Stimulated activated CD4-positive, alpha-beta T cell treated with anti-CD3 and anti-CD28 coated beads, Interleukin-1b, Interleukin-23, amount 100 ng/mL, for 48 hours (primary cell): ENCODE measurements at regions not wholly inside any gene's neighbourhood (a gene's known extent, or its start where the extent isn't known, plus 50 kb on each side); places are given as distances from the start of the nearest gene placed in this dataset.

ENCODE experiments used
- DNase-seq: peaks from one replicate; pipeline ENCODE4 v3.0.0-alpha.2; 2020

DNA sequence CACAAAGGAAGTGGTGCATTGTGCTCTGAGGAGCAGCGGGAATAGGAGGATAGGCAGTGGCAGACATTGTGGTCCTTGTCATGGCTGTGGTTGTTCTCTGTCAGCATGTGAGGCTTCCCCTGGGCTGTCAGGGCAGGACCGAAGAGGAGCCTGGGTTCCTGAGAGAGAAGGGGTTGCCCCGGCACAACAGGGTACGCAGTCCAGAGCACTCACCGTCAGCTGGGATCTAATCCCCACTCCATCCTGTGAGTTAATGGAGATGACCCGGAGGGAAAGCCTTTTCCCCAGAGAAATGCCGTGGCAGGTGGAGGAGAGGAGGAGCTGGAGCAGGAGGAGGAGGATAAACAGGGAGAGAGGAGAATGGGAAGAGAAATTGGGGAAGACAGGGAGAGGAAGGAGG lies 396.7 kb upstream of the HS6ST1 start:
- no peak for DNase-seq

DNA sequence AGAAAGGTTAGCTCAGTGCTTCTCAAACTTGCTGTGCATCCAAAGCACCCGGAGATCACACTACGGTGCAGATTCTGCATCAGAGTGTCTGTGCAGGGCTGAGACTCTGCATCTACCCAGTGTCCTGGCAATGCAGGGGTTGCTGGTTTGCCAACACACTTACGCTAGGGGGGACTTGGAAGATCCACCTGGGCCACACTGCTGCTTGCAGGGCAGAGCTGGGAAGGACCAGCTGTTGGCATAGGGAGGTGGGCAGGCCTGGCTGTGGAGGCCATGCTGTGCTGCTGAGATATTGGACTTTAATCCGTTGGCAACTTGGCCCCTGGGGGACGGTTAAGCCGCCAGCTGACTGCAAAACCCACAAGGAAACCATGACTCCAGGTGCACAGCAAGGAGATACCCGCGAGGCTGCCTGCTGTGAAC lies 397.6 kb upstream of the HS6ST1 start:
- DNase-seq, result no peak

DNA sequence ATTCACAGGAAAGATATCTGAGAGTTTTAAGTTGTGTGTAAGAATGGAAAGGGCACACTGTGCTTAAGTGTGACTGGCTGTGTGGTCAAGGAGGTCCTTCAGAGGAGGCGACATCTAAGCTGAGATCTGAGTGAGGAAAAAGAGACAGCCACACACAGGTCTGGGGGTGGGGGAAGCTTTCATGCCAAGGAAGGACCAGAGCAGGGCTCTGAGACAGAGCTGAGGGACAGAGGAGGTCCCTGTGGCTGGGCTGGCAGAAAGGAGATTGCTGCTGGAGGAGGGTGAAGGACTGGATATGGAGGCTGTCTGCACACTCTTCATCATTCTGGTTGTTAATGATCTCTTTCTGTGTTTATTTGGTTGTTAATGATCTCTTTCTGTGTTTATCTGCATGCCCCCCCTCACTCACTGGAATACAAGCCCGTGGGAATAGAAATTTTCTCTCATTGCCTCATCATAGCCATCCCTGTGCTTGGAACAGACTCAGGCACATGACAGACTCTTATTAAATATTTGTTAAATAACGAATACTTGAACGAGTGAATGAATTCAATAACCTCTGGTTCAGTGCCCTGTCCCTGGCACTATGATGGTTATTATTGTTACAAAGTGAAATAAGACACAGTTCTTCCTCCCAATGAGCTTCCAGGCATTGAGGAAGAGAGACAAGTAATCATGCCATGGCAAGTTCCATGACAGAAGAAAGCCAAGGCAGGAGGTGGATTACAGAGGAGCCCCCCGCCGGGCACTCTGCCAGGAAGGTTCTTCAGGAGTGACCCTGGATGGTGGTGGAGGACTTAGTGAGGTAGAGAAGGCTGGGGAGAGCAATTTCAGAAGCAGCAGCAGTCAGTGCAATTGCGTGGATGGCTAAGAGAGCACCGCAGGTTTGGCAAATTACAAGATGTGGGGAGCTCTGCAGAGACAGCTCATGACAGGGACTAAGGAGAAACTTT lies 399.4 kb upstream of the HS6ST1 start:
- DNase-seq, result no peak

DNA sequence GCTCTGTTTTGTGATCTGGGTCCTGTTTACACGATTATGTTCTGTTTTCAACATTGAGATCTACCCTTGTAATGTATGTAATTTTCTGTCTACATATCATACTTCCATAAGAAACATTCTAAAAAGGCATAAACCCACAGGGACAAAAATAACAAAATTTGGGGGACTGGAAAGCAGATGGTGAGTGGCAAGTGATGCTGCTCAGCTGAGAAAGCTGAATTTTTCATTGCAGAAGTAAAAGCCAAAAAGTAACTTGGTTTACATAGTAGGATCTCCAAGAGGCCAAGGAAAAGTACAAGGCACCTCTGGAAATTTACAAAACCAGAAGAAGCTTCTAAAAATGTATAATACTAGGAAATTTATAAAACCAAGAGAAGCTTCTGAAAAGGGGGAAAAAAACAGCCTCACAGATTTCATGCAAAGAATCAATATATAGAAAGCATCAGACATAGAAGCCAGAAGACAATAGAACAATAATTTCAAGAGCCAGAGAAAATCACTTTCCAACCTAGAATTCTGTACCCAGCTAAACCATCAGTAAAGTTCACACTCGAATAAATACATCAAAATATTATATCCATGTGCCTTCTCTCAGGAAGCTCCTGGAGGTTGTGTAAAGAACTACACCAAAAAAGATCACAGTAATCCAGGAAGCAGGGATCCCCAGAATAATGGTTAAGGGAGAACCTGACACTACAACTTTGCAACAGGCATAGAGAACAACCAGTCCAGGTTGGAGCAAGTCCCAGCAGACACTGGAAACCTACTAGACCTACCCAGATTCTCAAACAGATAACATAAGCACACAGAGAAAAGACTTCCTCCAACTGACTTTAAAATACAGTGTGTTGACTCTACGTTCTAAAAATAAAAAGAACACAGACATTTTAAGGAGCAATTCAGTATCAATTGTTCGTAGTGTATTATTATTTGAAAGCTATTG lies 401.7 kb upstream of the HS6ST1 start:
- DNase-seq, result no peak

DNA sequence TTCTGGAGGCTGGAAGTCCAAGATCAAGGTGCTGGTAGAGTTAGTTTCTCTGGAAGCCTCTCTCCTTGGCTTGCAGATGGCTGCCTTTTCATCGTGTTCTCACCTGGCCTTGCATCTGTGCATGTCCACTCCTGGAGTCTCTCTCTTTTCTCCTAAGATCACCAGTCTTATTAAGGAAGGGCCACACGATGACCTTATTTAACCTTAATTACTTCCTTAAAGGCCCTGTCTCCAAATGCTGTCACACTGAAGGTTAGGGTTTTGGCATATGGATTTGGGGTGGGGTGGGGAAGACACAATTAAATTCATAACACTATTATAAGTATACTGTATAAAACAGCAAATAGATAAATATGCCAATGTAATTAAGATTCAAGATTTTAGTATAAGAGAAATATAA lies 402.4 kb upstream of the HS6ST1 start:
- DNase-seq, result no peak

DNA sequence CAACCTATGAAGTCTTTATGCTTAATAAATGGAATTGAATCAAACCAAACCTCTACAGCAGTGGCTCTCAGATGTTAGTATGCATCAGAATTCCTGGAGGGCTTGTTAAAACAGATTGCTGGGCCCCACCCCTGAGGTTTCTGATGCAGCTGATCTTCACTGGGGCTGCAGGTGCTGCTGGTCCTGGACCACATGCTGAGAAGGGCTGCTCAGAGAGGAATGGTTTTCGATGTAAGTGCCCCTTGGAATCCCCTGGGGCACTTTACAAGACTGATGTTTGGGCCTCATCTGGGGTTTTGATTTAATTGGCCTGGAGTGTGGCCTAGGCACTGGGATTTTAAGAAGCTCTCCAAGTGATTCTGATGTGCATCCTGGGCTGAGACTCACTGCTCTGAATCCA lies 403.8 kb upstream of the HS6ST1 start:
- no peak for DNase-seq

DNA sequence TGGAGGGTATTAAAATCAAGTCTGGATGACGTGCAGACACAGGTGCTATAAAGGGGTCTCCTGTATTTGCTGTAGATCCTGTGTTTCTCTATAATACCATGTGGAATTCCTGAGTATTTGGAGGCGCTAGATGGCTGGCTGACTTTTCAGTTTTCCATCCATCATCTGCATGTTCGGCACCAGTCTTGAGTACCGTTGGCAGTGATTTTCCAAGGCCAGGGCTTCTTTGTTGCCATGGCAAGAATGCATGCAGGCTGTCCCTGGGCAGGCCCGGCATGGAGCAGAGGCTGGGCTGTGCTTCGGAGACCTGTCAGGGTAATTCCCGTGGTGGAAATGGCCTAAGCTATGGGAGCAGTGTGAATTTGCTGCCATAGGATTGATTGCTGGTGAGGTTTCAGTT lies 405.9 kb upstream of the HS6ST1 start:
- no peak for DNase-seq

DNA sequence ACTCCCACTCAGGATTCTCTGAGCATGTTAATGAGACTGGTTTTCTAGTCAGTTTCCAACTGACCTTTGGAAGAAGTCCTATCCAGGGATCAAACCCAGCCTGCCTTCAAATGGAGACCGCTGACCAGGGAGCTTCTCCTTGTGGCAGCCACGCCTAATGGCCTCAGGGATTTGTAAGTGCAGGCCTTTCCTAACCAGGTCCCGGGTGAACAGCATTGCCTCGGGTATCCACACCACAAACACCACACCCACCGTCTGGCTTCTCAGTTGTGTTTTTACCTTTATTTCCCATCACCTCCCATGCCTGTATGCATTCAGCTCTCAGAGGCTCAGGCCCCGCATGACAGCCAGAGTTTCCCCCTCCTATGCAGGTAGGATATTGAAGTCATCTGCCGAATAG lies 406.3 kb upstream of the HS6ST1 start:
- no peak for DNase-seq

DNA sequence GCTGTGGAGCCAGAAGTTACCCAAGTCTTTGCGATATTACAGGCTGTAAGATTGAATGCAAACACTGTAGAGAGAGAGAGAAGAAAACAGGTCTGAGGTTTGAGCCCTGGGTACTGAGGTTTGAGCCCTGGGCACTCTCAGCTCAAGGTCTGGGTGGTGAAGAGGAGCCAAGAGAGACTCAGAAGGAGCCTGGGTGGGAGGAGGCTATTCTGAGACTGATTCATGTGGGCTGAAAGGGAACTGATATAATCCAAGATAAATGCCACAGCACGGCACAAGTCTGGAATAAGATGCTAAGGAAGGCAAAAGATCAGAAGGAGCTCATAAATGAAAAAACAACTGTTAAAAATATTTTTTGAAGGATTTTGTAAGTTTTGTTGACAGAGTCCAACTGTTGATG lies 407.6 kb upstream of the HS6ST1 start:
- DNase-seq, result no peak

DNA sequence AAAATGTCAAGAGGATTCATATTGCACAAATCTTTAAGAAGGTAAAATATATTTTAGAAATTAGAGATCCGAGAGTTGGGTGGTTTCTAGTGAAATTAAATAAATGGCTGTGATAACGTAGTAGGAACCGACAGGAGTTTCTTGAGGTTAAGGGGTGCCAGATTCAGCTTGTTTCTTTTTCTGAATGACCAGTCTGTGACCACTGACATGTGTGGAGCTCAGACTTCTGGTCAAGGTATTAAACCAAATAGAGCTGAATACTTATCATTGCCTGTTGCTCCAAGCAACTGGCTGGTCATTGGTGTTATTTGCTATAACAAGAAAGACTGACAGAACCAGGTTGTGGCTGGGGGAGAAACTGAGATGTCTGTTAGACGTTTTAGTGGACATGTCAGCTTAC lies 408.2 kb upstream of the HS6ST1 start:
- DNase-seq, result no peak

DNA sequence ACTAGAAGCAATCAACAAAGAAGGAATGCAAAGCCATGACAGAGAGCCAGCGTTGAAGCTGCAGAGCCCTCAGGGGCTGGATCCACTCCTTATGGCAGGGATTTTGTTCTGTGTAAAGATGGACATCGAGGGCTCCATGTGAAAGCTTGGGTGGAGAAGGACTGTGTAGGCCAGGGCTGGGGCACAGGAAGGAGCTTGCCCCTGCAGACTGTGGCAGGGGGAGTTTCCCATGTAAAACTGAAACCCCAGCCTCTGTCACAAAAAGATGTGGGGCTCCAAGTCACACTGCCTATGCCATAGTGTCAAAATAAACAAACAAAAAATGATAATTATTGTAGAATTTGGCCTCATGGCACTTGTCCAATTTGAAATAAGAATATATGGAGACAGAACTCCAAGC lies 408.7 kb upstream of the HS6ST1 start:
- DNase-seq, result no peak

DNA sequence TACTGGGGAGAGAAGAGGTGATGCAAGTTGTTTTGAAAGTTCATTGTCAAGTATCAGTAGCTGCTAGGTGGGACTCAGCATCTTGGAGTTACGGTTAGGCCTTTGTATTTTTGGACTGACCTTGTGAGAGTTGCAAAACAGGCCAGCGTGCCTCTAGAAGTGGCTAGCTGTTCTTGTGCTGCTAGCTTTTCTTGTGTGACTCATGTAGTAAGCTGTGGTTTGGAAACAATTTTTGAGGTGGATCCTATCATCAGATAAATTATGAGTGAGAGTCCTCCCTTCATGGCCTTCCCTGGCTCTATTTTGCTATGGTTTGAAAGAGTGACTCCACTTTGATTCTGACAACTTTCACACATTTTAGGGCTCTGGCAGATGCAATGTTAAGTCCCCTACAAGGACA lies 409.2 kb upstream of the HS6ST1 start:
- no peak for DNase-seq

DNA sequence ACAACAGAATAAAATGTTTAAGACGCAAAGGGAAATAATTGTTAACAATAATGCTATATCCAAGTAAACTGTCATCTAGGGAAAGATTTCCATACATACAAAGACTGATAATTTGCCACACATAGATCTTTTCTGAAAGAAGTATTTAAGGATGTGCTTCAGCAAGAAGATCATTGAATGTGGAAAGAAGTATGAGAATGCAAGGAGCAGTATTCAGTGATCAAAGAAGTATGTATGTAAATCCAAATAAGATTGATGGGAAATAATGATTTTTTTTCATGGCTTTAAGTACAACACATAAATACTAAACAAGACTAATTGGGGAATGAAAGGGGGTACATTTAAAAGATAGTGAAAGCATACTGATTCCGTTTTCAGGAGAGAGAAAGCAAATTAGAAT lies 410.4 kb upstream of the HS6ST1 start:
- DNase-seq, result no peak

DNA sequence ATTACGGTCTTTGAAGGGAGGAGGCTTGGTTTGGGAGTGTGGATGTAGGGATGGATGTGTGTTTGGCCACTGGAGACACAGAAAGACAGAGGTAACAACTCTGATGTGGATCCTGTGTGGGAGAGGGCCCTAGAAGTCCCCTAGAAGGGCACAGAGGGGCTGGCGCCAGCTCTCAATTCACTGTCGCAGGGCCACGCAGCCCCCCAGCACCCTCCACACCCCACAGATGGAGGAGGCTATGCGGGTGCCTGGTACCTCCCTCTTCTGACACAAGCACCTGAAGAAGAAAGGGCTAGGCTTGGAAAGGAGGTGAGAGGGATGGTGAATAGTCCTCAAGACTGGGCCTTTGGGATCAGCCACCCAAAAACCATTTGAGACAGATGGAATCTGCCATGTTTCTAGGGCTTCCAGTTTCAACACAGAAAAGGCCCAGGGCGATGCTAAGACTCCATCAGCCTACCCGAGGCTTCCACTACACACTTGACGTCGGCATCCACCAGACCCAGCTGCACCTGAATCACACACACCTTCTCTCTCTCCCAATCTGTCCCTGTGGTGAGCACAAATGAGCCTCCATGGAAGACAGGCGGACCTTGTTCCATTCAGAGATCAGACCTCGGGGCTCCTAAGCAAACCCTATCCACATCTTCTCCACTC lies 413.5 kb upstream of the HS6ST1 start:
- no peak for DNase-seq

DNA sequence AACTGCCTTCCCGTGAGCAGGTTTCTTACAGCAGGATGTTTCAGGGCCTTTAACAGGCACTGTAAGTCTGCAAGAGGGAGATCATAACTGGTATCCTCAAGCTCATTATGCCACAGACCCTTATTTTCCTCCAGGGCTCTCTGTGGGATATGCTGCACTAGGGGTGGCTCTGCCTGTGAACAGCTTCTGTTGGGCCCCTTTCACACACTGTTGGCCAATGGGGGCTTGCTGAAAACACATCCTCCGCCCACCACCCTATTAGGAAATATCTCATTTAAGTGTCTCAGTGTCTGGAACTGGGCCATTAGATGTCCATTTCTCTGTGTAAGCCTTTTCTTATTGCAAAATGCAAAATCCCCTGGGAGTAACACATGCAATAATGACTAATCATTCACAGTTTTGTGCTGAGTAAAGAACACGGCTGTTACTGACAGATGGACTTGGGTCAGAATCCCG lies 414.3 kb upstream of the HS6ST1 start:
- DNase-seq, result no peak

DNA sequence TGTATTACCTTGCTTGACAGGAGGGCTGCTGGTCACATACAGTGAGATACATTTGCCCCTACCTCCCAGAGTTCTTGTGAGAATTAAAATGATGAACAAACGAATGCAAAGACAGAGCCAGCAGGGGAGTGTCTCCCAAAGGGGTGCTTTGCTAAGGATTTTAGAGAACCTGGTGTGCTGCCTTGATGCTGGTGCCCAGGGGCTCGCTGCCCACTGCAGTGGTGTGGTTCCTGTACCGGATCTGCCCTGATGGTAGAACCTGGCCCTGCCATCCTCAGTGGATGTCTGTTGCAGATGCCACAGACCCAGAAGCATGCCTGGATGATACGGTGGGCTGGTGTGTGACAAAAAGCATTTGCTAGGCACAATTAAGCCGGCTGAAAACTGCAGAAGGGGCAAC lies 414.8 kb upstream of the HS6ST1 start:
- no peak for DNase-seq

DNA sequence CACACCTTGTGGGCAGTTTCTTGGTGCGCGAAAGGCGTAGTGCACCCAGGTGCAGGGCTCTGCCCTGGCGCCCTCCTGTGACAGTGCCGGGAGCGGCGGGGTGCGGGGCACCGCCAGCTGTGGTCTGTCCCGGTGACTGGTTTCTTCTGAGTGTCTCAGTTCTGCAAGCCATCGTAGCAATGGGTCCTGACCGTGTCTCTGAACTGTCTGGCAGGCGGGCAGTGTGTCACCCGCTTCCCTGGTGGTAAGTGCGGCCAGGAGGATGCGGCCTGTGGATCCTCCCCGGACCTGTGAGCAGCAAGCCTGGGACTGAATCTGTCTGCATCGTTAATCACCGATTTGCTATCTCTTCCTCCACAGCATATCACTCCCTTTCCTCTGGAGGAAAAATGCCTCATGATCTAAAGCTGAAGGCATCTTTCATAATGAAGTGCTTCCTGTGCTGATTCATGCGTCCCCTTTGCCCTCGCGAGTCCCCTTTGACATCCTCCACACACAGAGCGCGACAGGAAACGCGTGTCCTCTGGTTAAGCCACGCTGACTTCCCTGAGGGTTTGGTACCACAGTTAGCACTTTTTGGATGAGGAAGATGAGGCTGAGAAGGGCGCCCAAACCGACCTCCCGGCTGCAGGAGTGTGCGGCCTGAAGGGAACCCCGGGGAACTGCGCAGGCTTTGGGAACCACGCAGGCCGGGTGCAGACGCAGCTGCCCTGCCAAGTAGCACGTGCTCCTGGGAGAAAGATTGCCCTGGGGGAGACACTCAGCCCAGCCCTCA lies 416.0 kb upstream of the HS6ST1 start:
- peak; percentile 18 for DNase-seq

DNA sequence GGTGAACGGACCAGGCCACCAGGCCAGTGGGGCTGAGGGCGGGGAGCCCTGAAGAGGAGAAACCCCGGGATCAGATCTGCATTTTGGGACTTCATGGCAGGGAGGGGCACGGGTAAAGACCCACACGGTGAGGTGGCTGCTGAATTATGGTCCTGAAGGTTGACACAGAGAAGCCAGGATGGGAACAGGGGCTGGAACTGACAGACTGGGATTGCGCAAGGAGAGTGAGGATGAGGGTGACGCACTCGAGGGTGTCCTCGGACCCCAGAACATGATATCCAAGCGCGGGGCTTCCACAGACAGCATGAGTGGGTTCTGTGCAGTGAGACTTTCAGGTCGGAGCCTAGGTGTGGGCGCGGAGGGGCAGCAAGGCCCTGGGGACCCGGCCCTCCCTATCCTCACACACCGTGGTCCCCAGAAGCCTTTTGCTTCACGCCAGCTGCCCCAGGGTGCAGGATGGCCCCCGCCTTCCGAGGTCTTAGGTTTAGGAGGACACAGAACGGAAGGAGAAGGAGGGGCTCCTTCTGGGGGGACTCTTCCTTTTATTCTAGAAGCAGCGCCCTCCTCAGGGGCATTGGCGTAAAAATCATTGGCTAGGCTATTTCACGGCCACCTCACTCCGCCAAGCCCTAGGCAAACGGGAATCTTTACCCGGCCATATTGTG lies 416.8 kb upstream of the HS6ST1 start:
- DNase-seq, result no peak

DNA sequence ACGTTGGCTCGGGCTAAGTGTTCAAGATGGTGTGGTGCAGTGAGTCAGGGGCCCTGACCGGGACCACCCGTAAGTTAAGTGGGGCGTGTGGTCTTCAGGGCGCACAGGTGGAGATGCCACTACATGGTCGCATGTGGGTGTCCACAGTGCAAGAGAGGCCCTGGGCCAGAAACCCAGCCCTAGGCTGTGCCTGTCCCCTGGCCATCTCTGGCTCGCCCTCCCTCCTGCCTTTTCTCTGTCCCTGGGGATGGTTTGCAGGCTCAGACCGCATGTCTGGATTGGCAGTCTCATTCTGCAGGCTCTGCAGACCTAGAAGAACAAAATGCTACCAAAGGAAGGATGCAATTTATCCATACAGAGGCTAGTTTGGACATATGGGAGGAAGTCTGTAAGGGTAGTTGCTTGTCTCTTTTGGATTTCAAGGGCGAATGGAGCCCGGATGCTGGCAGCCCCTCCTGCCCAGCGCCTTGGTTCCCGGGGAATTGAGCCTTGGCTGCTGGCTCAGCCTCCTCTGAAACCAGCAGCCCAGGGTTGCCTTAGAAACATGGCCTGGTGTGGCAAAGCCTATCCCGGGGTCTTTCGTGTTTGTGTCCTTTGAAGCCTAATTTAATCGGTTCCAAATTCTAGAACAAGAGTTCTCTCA lies 417.5 kb upstream of the HS6ST1 start:
- no peak for DNase-seq

DNA sequence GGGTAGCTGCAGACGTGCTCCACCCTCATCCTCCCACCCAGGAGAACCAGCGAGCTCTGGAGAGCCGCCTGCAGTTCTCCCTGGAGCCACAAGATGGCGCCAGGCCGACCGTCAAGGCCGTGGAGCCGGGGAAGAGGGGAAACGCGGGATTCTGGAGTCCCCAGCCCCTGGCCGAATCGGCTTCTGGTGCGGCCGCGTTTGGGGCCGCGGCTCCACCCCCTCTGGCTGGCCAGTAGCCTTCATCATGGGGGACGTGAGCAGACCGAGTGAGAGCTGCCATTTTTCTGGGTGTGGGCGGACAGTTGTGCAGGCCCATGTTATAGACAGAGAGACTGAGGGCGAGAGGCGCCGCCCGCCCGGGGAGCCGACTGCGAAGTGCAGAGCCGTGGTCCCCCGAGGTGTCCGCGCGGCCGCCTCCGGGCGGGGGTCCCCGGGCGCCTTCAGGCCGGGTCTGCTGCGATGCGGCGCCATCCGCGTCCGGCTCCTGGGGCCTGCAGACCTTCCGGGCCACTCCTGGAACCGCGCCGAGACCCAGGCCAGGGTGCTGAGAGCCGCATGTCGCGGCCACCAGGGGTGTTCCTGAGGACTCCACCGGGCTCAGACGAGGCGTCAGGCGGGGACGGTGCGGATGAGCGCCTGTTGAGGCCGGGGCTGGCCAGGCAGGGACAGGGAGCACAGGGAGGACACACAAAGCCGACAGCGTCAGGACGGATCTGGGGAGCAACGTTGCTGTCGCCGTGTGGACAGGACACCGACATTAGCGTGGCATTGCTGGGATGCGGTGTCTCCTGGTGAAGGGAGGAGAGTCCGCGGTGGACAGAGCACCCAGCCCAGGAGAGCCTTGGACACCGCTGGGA lies 418.2 kb upstream of the HS6ST1 start:
- peak; percentile 62 for DNase-seq

DNA sequence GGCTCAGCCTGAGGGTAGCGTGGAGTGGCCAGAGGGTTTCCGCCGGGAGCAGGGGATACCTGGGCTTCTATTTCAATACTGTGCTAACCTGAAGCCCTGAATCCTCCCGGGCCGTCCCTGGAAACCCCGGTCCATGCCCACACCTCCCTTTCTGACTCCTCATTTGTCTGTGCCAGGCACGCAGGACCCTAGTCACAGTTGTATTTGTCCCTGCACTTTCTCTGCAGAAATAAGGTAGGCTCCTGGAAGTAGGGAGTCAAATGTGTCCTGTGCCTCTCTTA lies 418.8 kb upstream of the HS6ST1 start:
- DNase-seq, result no peak
